ENCODE measurements at regions not wholly inside any gene's neighbourhood (a gene's known extent, or its start where the extent isn't known, plus 50 kb on each side); places are given as distances from the start of the nearest gene placed in this dataset.

DNA sequence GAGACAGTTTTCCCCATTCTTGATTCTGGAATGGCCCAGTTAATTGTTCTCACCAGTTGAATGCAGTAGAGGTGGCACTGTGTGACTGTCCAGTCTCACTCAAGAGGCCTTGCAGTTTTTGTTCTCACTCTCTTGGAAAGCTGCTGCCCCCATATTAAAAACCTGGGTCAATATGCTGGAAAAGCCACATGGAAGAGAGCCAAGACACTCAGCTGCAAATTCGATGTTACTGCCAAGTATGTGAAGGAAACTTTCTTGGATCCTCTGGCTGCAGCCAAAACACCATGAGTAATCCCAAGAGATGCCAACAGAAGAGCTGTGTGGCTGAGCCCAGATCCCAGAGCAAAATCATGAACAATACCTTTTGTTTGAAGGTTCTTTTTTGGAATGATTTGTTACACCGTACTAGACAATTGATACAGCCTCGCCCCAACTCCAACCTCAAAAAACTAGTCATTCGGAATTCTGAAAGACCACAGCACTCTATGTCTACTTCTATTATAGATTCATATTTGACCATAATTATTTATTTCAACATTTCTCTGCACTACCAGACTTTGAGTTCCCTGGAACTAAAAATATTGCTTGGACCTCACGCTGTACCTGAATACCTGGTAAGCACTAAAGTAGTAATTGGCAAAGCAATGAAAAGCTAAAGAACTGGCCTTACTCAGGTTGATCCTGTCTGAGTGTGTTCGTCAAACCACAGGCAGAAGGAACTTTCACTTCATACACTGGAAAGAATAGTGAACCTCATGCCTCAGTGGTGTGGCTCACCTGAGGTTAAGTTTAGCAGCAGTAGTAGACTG, 378.8 kb downstream of the ETS1 start:
- TF ChIP-seq, protein P1, sequence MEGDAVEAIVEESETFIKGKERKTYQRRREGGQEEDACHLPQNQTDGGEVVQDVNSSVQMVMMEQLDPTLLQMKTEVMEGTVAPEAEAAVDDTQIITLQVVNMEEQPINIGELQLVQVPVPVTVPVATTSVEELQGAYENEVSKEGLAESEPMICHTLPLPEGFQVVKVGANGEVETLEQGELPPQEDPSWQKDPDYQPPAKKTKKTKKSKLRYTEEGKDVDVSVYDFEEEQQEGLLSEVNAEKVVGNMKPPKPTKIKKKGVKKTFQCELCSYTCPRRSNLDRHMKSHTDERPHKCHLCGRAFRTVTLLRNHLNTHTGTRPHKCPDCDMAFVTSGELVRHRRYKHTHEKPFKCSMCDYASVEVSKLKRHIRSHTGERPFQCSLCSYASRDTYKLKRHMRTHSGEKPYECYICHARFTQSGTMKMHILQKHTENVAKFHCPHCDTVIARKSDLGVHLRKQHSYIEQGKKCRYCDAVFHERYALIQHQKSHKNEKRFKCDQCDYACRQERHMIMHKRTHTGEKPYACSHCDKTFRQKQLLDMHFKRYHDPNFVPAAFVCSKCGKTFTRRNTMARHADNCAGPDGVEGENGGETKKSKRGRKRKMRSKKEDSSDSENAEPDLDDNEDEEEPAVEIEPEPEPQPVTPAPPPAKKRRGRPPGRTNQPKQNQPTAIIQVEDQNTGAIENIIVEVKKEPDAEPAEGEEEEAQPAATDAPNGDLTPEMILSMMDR (conservative IDR thresholded peaks at IDR 0.05; ENCODE audit: low read length), result no peak
- TF ChIP-seq EZH2phosphoT487 (IDR thresholded peaks at IDR 0.05; ENCODE audit: borderline replicate concordance), result no peak
